ENCODE measurements at regions not wholly inside any gene's neighbourhood (a gene's known extent, or its start where the extent isn't known, plus 50 kb on each side); places are given as distances from the start of the nearest gene placed in this dataset.

DNA sequence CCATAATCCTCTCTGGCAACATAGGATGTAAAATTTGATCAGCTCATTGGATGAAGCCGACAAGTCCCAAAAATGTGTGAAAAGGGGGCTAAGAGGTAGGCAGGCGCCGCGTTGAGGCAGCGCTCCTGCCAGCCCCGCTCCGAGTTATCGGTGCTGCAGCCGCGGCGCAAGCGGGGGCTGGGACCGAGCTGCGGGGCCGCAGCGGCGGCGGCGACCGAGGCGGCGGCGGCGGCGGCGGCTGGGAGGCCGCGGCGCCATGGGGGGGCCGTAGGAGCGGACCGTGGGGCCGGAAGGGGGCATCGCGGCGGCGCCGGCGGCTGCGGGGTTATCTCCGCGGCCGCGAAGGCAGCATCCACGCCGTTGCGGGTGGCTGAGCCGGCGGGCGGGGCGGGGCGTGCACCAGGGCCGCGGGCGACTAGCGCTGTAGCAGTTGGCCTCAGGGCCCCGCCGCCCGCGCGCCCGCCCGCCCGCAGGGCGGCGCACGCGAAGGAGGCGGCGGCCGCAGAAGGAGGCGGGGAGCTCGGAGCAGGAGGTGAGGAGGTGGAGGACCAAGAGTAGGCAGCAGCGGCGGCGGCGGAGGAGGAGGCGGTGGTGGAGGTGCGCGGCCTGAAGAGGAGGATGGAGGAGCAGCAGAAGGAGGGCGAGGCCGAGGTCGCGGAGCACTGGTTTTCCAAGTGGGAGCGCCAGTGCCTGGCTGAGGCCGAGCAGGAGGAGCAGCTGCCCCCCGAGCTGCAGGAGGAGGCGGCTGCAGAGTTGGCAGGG lies 126.0 kb upstream of the CXorf66 start:
- TF ChIP-seq, protein P1, sequence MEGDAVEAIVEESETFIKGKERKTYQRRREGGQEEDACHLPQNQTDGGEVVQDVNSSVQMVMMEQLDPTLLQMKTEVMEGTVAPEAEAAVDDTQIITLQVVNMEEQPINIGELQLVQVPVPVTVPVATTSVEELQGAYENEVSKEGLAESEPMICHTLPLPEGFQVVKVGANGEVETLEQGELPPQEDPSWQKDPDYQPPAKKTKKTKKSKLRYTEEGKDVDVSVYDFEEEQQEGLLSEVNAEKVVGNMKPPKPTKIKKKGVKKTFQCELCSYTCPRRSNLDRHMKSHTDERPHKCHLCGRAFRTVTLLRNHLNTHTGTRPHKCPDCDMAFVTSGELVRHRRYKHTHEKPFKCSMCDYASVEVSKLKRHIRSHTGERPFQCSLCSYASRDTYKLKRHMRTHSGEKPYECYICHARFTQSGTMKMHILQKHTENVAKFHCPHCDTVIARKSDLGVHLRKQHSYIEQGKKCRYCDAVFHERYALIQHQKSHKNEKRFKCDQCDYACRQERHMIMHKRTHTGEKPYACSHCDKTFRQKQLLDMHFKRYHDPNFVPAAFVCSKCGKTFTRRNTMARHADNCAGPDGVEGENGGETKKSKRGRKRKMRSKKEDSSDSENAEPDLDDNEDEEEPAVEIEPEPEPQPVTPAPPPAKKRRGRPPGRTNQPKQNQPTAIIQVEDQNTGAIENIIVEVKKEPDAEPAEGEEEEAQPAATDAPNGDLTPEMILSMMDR (IDR thresholded peaks at IDR 0.05): no peak
- ATAC-seq (ENCODE audit: poor library complexity) (peak; percentile 66), DNase-seq (peak in 8 of 14 experiments; percentile 1 to 59 (median 20))
- Histone ChIP-seq H3K27me3 (ENCODE audit: control insufficient read depth in 1 of 2, insufficient read depth in 2 of 2, low read length in 2 of 2) (peaks cover 0 to 24% of the 10 kb centered on the region in 2 experiments), H3K27ac (ENCODE audit: low read depth in 1 of 2, low read length in 2 of 2) (no peak overlapping the region), H3K4me3 (ENCODE audit: low read length) (peak overlapping the region; percentile 32), H3K36me3 (ENCODE audit: insufficient read depth, low read length) (no peaks in the 10 kb centered on the region), H3K9me3 (ENCODE audit: control insufficient read depth in 1 of 2, insufficient read depth in 1 of 2, low read length in 2 of 2) (peaks cover 0 to 8% of the 10 kb centered on the region in 2 experiments), H3K4me1 (ENCODE audit: insufficient read depth, low read length) (peaks cover 10% of the 10 kb centered on the region)
- Mint-ChIP-seq H3K27me3 (peaks cover 30% of the 10 kb centered on the region), H3K27ac (no peak overlapping the region), H3K36me3 (ENCODE audit: low read depth) (no peaks in the 10 kb centered on the region), H3K4me1 (ENCODE audit: low read depth) (no peaks in the 10 kb centered on the region), H3K9me3 (no peaks in the 10 kb centered on the region), H3K4me3 (peak overlapping the region; percentile 25)
- ChIA-PET CTCF (no interaction called here), POLR2A (no interaction called here)
- intact Hi-C loops (cut with DNase I, micrococcal nuclease): no loop called here

DNA sequence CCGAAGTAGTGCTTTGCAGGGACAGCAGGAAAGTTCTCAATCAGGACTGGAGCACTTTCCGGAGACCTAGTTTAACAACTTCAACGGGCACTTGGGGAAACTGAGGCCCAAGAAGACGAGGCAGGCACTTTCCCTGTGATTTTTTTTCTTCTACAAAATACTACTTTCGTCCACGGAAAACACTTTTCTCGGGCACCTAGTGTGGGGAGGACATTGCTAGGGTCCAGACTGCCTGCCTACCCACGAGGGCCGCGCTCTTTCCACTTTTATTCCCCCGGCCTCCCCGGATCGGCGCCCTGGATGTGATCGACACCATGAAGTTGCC lies 125.4 kb upstream of the CXorf66 start:
- Histone ChIP-seq H3K27ac (ENCODE audit: low read depth in 1 of 2, low read length in 2 of 2) (no peak overlapping the region), H3K27me3 (ENCODE audit: control insufficient read depth in 1 of 2, insufficient read depth in 2 of 2, low read length in 2 of 2) (peaks cover 0 to 24% of the 10 kb centered on the region in 2 experiments), H3K36me3 (ENCODE audit: insufficient read depth, low read length) (no peaks in the 10 kb centered on the region), H3K4me1 (ENCODE audit: insufficient read depth, low read length) (peaks cover 10% of the 10 kb centered on the region), H3K4me3 (ENCODE audit: low read length) (peak overlapping the region; percentile 24), H3K9me3 (ENCODE audit: control insufficient read depth in 1 of 2, insufficient read depth in 1 of 2, low read length in 2 of 2) (peaks cover 0 to 8% of the 10 kb centered on the region in 2 experiments)
- Mint-ChIP-seq H3K36me3 (ENCODE audit: low read depth) (no peaks in the 10 kb centered on the region), H3K27me3 (peaks cover 28% of the 10 kb centered on the region), H3K4me1 (ENCODE audit: low read depth) (no peaks in the 10 kb centered on the region), H3K9me3 (no peaks in the 10 kb centered on the region), H3K27ac (no peak overlapping the region), H3K4me3 (peak overlapping the region; percentile 25)
- no peak for DNase-seq
- no peak for ATAC-seq (ENCODE audit: poor library complexity)
- TF ChIP-seq, protein P1 (IDR thresholded peaks at IDR 0.05): no peak
- POLR2A ChIA-PET: no interaction called here
- intact Hi-C loops (cut with DNase I, micrococcal nuclease): no loop called here
- CTCF ChIA-PET: no interaction called here

DNA sequence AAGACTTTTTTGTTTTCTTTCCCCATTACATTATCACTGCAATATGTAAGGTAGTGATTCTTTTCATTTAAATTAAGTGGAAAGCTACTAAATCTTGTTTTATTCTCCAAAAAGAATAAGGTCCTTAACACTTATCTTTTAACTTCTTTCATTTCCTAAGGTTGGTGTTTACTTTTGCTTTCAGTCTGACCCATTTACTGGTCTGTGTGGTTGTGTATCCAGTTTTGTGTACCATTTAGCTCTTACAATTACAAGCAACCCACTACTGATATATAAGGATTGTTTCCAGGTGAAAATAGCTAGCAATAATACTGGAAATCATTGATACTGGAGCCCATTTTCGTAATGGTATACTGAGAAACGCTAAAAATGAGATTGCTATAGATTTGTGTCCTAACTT lies 123.1 kb upstream of the CXorf66 start:
- intact Hi-C loops (cut with DNase I, micrococcal nuclease): no loop called here
- TF ChIP-seq, protein P1 (IDR thresholded peaks at IDR 0.05): no peak
- no peak overlapping the region for H3K4me3 Mint-ChIP-seq
- peaks cover 10% of the 10 kb centered on the region for H3K4me1 ChIP-seq (ENCODE audit: insufficient read depth, low read length)
- no peak for DNase-seq
- H3K9me3 Mint-ChIP-seq: no peaks in the 10 kb centered on the region
- peaks cover 0 to 20% of the 10 kb centered on the region in 2 experiments for H3K27me3 ChIP-seq (ENCODE audit: control insufficient read depth in 1 of 2, insufficient read depth in 2 of 2, low read length in 2 of 2)
- peaks cover 0 to 8% of the 10 kb centered on the region in 2 experiments for H3K9me3 ChIP-seq (ENCODE audit: control insufficient read depth in 1 of 2, insufficient read depth in 1 of 2, low read length in 2 of 2)
- no peak for ATAC-seq (ENCODE audit: poor library complexity)
- POLR2A ChIA-PET: no interaction called here
- H3K27ac Mint-ChIP-seq: no peak overlapping the region
- H3K36me3 ChIP-seq (ENCODE audit: insufficient read depth, low read length): no peaks in the 10 kb centered on the region
- peaks cover 28% of the 10 kb centered on the region for H3K27me3 Mint-ChIP-seq
- no peak overlapping the region for H3K4me3 ChIP-seq (ENCODE audit: low read length)
- CTCF ChIA-PET: no interaction called here
- H3K27ac ChIP-seq (ENCODE audit: low read depth in 1 of 2, low read length in 2 of 2): no peak overlapping the region
- no peaks in the 10 kb centered on the region for H3K4me1 Mint-ChIP-seq (ENCODE audit: low read depth)
- no peaks in the 10 kb centered on the region for H3K36me3 Mint-ChIP-seq (ENCODE audit: low read depth)
